Superior temporal gyrus (tissue), 1 donor: ENCODE measurements at regions not wholly inside any gene's neighbourhood (a gene's known extent, or its start where the extent isn't known, plus 50 kb on each side); places are given as distances from the start of the nearest gene placed in this dataset.

Source experiments
- DNase-seq: peaks from one replicate; pipeline ENCODE4 v3.0.0-alpha.2; 2016; ENCODE audit errors: extremely low spot score

GRCh38 chr12:58583940-58584339 is 336.4 kb downstream of the LRIG3 start:
- no peak for DNase-seq

- DNase-seq: no peak
Measured at GRCh38 chr12:58584880-58585279, 335.4 kb downstream of the LRIG3 start.

GRCh38 chr12:58586762-58587161 is 333.5 kb downstream of the LRIG3 start:
- DNase-seq: no peak

DNA sequence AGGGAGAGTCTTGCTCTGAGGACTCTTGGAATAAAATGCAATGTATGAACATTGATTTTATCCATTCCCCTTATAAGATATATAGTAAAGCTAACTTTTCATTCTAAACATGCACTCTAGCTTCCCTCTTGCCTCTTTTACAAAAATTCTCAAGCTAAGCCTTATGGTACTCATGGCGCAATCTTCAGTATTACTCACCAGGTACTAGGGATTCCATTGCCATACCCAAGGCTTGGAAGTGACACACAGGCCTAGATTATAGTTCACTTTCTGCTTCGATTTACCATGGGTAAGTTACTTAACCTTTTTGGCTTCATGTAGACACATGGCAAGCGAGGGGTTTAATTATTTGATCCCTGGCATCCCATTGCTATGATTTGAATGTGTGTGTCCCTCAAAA is 331.5 kb downstream of the LRIG3 start:
- no peak for DNase-seq

DNA sequence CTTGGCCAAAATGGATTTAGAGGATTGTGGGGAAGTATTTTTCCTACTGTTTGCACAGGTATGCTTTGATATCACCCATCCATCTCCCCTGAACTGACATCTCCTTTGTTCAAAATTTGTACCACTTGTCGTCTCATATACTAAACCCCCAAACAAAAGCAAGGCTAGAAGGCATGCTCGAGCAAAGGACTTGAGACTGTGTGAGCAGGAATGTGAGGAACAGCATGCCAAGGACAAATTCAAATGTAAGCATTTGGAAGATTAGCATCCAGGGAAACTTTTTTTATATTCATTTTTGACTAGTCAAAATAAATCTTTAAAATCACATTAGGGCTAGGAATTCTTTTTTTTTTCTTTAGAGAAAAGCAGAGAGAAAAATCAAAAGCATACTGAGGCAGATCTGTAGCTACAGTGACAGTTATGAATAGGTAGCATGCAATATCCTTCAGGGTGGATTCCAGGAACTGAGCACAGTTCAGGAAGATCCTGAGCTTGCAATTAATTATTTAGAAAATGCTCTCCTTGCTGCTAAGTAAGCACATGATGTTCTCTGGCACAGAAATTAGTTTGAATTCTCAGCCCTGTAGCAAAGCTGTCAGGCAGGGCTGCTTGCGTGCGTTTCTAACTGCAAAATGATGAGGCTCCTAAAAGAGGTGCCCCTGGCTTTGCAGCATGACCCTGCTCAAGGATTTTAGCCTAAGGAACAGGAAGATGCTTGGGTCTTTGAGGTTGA is 327.7 kb downstream of the LRIG3 start:
- DNase-seq: no peak

GRCh38 chr12:58593557-58594304 is 326.6 kb downstream of the LRIG3 start:
- DNase-seq: no peak

GRCh38 chr12:58596381-58596780 is 323.9 kb downstream of the LRIG3 start:
- DNase-seq: no peak

DNA sequence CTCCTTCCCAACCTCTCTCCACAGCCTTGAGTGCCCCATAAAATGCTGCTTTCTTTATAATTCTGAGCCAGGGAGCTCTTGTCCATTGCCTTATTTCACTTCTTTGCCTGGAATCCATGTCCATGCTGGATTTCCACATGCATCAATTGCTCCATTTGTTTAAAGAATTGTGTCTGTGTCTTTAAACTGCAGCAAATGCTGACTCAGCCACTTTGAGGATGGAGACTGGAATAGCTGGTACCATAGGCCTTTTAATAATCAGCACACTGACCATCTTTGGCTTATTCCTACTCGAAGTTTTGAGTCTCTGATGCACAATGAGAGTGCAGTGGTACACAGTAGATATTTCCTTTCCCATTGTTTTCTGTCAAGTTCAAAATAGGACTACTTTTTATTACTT is 318.8 kb downstream of the LRIG3 start:
- no peak for DNase-seq

GRCh38 chr12:58602179-58602578 is 318.1 kb downstream of the LRIG3 start:
- no peak for DNase-seq

GRCh38 chr12:58602736-58603135 is 317.6 kb downstream of the LRIG3 start:
- DNase-seq: no peak

DNA sequence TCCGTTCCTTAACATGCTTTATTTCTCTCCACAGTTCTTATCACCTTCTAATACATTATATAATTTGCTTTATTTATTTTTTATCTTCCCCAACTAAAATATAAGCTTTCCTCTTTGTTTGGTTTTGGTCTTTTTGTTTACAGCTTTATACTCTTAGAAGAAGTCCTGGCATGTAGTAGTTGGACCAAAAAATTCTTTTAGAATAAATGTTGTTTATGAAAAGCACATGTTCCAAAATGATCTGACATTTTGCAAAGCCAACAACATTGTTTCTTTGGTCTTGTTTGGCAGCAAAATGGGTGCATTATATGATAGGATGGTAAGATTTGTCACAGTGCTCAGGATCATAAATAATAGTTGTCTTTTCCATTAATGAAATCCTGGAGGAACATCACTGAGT is 312.5 kb downstream of the LRIG3 start:
- no peak for DNase-seq

DNA sequence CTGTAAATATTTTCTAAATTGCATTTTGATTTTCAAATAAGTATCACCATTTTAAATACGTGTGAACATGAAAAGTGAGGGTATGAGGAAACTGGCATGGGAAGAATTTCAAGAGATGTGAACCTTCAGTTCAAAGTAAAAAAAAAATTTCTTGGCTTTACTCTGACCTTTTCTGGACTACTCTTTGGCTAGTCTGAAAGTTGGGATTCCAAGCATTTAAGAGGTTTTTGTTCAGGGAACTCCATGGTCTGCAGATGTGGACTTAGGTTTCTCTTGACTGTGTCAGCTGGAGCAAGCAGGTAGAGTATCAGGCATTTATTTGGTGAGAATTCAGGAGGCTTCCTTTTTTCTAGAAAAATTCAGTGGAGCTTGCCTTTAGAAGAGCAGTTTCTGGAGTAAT is 311.6 kb downstream of the LRIG3 start:
- no peak for DNase-seq

- DNase-seq: no peak
Measured at GRCh38 chr12:58615047-58615446, 305.3 kb downstream of the LRIG3 start.

GRCh38 chr12:58615576-58615975 is 304.7 kb downstream of the LRIG3 start:
- no peak for DNase-seq

- DNase-seq: no peak
Measured at GRCh38 chr12:58616618-58617017, 303.7 kb downstream of the LRIG3 start.

- DNase-seq: no peak
Measured at GRCh38 chr12:58621126-58621525, 299.2 kb downstream of the LRIG3 start.

DNA sequence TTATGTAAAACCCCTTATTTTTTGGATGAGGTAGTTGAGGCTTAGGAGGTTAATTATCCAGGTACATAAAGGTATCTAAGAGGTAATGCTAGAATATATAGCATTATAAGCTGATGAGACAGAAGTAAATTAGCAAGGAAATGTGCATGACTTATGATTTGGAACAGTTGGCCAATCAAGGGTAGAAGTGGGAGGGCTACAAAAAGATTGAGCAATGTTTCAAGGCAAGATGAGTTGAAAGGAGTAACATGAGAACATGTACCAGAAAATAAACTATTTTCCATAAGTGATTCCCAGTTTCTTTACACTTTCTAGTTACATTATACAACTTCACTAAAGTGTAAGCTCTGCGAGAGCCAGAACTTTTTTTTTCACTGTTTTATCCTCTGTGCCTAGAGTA is 290.9 kb downstream of the LRIG3 start:
- no peak for DNase-seq

- no peak for DNase-seq
Measured at GRCh38 chr12:58633479-58633878, 286.8 kb downstream of the LRIG3 start.

- DNase-seq: no peak
Measured at GRCh38 chr12:58639318-58639934, 280.9 kb downstream of the LRIG3 start.

DNA sequence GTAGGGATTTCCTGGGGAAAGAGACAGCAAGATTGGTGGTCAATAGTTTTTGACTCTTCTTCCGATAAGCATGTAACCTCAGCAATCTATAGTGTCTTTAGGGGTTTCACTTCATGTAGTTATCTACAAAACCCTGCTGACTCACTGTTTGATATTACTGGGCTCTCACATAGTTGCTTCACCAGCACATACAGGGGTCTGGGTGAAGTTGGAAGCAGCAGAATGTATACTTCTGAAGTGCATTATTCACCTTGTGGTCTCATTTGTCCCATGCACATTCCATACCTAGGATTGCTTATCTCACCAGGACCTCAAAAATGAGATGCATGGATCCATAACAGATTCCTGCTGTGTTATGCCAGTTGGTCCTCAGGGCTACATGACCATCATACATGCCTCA is 280.0 kb downstream of the LRIG3 start:
- DNase-seq: no peak

- no peak for DNase-seq
Measured at GRCh38 chr12:58645946-58646345, 274.4 kb downstream of the LRIG3 start.

GRCh38 chr12:58647495-58647894 is 272.8 kb downstream of the LRIG3 start:
- DNase-seq: no peak

- no peak for DNase-seq
Measured at GRCh38 chr12:58648176-58648575, 272.1 kb downstream of the LRIG3 start.
